ENCODE measurements at regions not wholly inside any gene's neighbourhood (a gene's known extent, or its start where the extent isn't known, plus 50 kb on each side); places are given as distances from the start of the nearest gene placed in this dataset.

DNA sequence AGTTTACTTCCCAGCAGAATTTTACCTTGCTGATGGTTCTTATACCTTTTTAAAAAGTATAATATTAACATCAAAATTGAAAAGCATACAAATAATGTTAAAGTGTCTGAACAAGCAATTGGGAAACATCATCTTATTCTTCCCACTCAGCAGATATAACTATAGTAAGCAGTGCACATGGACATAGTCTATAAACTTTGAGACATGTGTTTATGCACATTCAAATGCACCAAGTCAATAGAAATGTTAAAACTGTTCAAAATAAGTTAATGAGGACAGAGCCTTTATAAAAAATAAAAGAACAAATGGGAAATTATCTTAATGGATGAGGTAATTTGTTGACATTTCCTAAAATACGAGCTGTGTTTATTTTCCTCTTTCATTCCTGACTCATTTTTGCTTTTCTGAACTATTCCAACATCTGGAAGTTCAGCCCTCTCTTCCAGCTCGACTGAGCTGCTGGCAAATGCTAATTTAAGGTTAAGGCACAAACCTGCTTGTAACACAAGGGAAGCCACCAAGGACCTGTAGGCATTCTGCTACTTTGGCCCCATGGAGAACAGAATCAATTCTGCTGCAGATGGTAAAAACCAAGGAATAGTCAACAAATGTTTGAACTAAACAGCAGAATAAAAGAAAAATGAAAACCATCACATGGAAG is 110.3 kb upstream of the MAP3K4 start:
- TF ChIP-seq, protein P1, sequence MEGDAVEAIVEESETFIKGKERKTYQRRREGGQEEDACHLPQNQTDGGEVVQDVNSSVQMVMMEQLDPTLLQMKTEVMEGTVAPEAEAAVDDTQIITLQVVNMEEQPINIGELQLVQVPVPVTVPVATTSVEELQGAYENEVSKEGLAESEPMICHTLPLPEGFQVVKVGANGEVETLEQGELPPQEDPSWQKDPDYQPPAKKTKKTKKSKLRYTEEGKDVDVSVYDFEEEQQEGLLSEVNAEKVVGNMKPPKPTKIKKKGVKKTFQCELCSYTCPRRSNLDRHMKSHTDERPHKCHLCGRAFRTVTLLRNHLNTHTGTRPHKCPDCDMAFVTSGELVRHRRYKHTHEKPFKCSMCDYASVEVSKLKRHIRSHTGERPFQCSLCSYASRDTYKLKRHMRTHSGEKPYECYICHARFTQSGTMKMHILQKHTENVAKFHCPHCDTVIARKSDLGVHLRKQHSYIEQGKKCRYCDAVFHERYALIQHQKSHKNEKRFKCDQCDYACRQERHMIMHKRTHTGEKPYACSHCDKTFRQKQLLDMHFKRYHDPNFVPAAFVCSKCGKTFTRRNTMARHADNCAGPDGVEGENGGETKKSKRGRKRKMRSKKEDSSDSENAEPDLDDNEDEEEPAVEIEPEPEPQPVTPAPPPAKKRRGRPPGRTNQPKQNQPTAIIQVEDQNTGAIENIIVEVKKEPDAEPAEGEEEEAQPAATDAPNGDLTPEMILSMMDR (IDR thresholded peaks at IDR 0.05; ENCODE audit: extremely low read depth in 1 of 2, insufficient read depth in 1 of 2, low read depth in 1 of 2, low read length in 2 of 2), result no peak
- TF ChIP-seq POLR2A (IDR thresholded peaks at IDR 0.05; ENCODE audit: low read depth, low read length) (no peak), POLR2AphosphoS5 (IDR thresholded peaks at IDR 0.05; ENCODE audit: insufficient read depth, low read depth, low read length) (no peak)

All from endothelial cell of umbilical vein (primary cell).